ENCODE measurements at regions not wholly inside any gene's neighbourhood (a gene's known extent, or its start where the extent isn't known, plus 50 kb on each side); places are given as distances from the start of the nearest gene placed in this dataset.

- no peak for ATAC-seq
- Mint-ChIP-seq H3K4me1 (no peaks in the 10 kb centered on the region), H3K27ac (no peak overlapping the region), H3K36me3 (no peaks in the 10 kb centered on the region), H3K27me3 (no peaks in the 10 kb centered on the region), H3K4me3 (no peak overlapping the region), H3K9me3 (no peaks in the 10 kb centered on the region)
Measured at GRCh38 chr3:38950581-38950980, 101.2 kb downstream of the SCN11A start.

- no peaks in the 10 kb centered on the region for H3K27me3 Mint-ChIP-seq
Measured at GRCh38 chr3:38949994-38950393, 101.8 kb downstream of the SCN11A start.

GRCh38 chr3:38940394-38940793, 111.3 kb downstream of the SCN11A start:
- Mint-ChIP-seq H3K27me3 (peaks cover 8% of the 10 kb centered on the region), H3K9me3 (peaks cover 10% of the 10 kb centered on the region), H3K4me1 (no peaks in the 10 kb centered on the region), H3K27ac (no peak overlapping the region), H3K36me3 (no peaks in the 10 kb centered on the region), H3K4me3 (no peak overlapping the region)
- no peak for ATAC-seq

More at GRCh38 chr3:38949994-38950393, 101.8 kb downstream of the SCN11A start:
- Mint-ChIP-seq H3K36me3 (no peaks in the 10 kb centered on the region), H3K9me3 (no peaks in the 10 kb centered on the region), H3K27ac (no peak overlapping the region), H3K4me1 (no peaks in the 10 kb centered on the region), H3K4me3 (no peak overlapping the region)
- ATAC-seq, result no peak

- Mint-ChIP-seq H3K36me3 (no peaks in the 10 kb centered on the region), H3K4me1 (no peaks in the 10 kb centered on the region), H3K9me3 (no peaks in the 10 kb centered on the region), H3K27me3 (peaks cover 22% of the 10 kb centered on the region), H3K4me3 (no peak overlapping the region), H3K27ac (no peak overlapping the region)
- no peak for ATAC-seq
Measured at GRCh38 chr3:38925351-38925750, 109.3 kb upstream of the SCN10A start.

GRCh38 chr3:38916706-38917105, 100.7 kb upstream of the SCN10A start:
- H3K27ac Mint-ChIP-seq, result no peak overlapping the region
- no peak for ATAC-seq

GRCh38 chr3:38907426-38907825, 91.4 kb upstream of the SCN10A start:
- ATAC-seq, result no peak
- no peak overlapping the region for H3K4me3 Mint-ChIP-seq
- H3K27ac Mint-ChIP-seq, result no peak overlapping the region
- no peaks in the 10 kb centered on the region for H3K36me3 Mint-ChIP-seq
- H3K9me3 Mint-ChIP-seq, result no peaks in the 10 kb centered on the region
- H3K27me3 Mint-ChIP-seq, result no peaks in the 10 kb centered on the region
- no peaks in the 10 kb centered on the region for H3K4me1 Mint-ChIP-seq

More at GRCh38 chr3:38916706-38917105, 100.7 kb upstream of the SCN10A start:
- no peaks in the 10 kb centered on the region for H3K9me3 Mint-ChIP-seq
- H3K4me3 Mint-ChIP-seq, result no peak overlapping the region
- no peaks in the 10 kb centered on the region for H3K4me1 Mint-ChIP-seq
- H3K27me3 Mint-ChIP-seq, result no peaks in the 10 kb centered on the region
- H3K36me3 Mint-ChIP-seq, result no peaks in the 10 kb centered on the region

- Mint-ChIP-seq H3K27ac (no peak overlapping the region), H3K4me3 (no peak overlapping the region), H3K36me3 (no peaks in the 10 kb centered on the region), H3K27me3 (no peaks in the 10 kb centered on the region), H3K4me1 (no peaks in the 10 kb centered on the region), H3K9me3 (peaks cover 19% of the 10 kb centered on the region)
- ATAC-seq, result no peak
Measured at GRCh38 chr3:38890426-38890825, 74.4 kb upstream of the SCN10A start.

- H3K4me3 Mint-ChIP-seq, result no peak overlapping the region
- H3K27ac Mint-ChIP-seq, result no peak overlapping the region
- no peaks in the 10 kb centered on the region for H3K36me3 Mint-ChIP-seq
- no peak for ATAC-seq
- no peaks in the 10 kb centered on the region for H3K9me3 Mint-ChIP-seq
- H3K27me3 Mint-ChIP-seq, result peaks cover 26% of the 10 kb centered on the region
- H3K4me1 Mint-ChIP-seq, result no peaks in the 10 kb centered on the region
Measured at GRCh38 chr3:38878646-38879045, 62.6 kb upstream of the SCN10A start.
